ENCODE measurements at regions not wholly inside any gene's neighbourhood (a gene's known extent, or its start where the extent isn't known, plus 50 kb on each side); places are given as distances from the start of the nearest gene placed in this dataset.

- TF ChIP-seq CTCF (IDR thresholded peaks at IDR 0.05) (no peak), POLR2AphosphoS5 (IDR thresholded peaks at IDR 0.05) (no peak), EP300 (IDR thresholded peaks at IDR 0.05) (no peak)
These were observed 286.7 kb upstream of the ATXN7L3B start for GRCh38 chr12:74250891-74251290.
